Activated naive CD8-positive, alpha-beta T cell (primary cell): ENCODE measurements at regions not wholly inside any gene's neighbourhood (a gene's known extent, or its start where the extent isn't known, plus 50 kb on each side); places are given as distances from the start of the nearest gene placed in this dataset.

Experiments
- H3K27ac Mint-ChIP-seq: one replicate; pipeline ENCODE4 v1.8.0; 2021; ENCODE audit warnings: mixed read lengths
- H3K27me3 Mint-ChIP-seq: one replicate; pipeline ENCODE4 v1.8.0; 2021; ENCODE audit warnings: mixed read lengths
- H3K36me3 Mint-ChIP-seq: one replicate; pipeline ENCODE4 v1.8.0; 2021; ENCODE audit warnings: mixed read lengths
- H3K4me1 Mint-ChIP-seq: one replicate; pipeline ENCODE4 v1.8.0; 2021; ENCODE audit warnings: low read depth, mixed read lengths
- H3K4me3 Mint-ChIP-seq: one replicate; pipeline ENCODE4 v1.8.0; 2021; ENCODE audit warnings: mild to moderate bottlenecking, mixed read lengths
- H3K9me3 Mint-ChIP-seq: one replicate; pipeline ENCODE4 v1.8.0; 2021; ENCODE audit warnings: low read depth, mixed read lengths

DNA sequence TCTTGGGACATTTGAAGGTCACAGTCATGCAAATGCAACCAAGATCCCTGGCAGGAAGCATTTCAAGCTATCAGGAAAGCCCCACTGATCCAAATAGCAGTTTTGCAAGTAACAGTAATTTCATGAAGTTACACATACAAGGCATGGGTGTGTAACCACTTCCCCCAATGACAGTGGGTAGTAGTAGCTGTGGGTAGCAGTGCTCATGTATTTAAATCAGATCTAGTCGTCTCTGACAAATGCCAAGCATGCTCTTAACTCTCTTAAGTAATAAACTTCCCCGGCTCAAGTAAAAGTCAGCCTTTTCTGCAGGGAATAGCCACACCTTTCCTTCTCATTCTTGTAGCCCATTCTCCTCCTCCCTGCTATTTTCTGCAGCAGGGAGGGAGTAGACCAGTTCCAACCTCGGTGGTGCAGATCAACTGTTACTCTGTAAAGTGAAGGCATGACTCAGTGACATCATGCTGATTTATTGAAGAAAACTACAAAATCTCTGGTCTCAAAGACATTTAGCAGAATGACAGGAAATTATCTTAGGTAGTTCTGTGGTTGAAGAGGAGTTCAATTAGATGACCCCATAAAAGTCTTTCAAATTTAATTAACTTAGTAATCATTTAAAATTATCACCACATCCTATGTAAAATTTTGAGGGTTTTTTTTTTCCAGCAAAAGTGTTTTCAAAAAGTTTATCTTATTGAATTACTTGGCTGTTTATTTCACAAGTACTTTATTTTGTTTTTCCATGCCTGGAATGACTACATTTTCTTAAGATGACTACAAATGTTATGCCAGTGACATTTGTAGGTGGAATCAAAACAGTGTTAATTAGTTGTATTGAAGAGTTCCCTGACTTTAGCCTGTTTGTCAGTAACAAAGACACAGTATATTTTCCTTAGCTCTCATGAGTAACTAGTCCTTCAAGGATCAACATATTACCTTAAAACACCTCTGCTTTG lies 568.3 kb downstream of the INHBA start:
- Mint-ChIP-seq H3K27ac (no peak overlapping the region), H3K9me3 (no peaks in the 10 kb centered on the region), H3K27me3 (no peaks in the 10 kb centered on the region), H3K4me3 (no peak overlapping the region), H3K36me3 (no peaks in the 10 kb centered on the region), H3K4me1 (no peaks in the 10 kb centered on the region)

DNA sequence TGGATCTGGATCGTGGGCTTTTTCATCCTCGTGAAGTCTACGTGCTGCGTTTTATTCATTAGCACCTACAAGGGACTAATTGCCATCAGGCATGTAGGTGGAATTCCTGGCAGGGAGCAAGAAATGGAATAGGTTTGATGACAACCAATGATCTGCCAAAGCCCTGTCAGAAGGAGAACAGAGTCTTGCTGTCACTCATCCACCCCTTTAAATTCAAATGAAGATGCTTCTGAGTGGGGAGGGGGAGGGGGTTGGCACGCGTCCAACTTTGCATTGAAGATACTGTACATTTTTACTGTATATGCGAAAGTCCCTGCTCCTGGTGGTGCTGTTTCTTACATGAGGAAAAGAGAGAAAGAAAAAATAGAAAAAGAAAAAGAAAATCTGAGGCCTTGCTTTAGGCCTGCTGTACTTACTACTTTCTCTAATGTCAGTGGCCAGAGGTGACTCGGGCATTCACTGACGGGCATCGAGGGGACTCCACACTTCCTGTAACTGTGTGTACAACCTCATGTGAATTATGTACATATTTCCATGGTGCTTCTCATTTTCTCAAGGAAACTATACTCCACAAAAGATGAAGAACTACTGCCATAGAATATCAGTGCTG lies 569.1 kb downstream of the INHBA start:
- Mint-ChIP-seq H3K4me1 (no peaks in the 10 kb centered on the region), H3K9me3 (no peaks in the 10 kb centered on the region), H3K27ac (no peak overlapping the region)

DNA sequence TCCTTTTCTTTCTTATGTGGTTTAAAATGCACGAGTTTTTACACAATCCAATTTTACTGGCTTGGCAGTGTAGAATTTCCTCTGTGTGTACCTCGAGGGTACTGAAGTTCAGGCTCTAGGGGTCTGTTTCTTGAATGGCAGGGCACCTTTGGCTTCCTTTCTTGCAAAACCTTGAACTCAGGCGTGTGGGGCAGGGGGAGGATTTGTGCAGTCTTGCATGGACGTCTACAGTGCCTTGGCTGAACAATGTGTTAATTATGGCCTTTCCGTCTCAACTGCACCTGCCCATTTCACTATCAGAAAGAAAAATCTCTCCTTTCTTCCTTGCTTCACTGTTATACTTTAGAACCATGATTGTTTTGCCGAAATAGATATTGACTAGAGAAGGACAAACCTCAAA lies 570.9 kb downstream of the INHBA start:
- Mint-ChIP-seq H3K27me3 (no peaks in the 10 kb centered on the region), H3K4me1 (no peaks in the 10 kb centered on the region), H3K36me3 (no peaks in the 10 kb centered on the region), H3K9me3 (no peaks in the 10 kb centered on the region), H3K27ac (no peak overlapping the region), H3K4me3 (no peak overlapping the region)

More for the DNA sequence above, 569.1 kb downstream of the INHBA start:
- Mint-ChIP-seq H3K27me3 (no peaks in the 10 kb centered on the region), H3K36me3 (no peaks in the 10 kb centered on the region), H3K4me3 (no peak overlapping the region)

DNA sequence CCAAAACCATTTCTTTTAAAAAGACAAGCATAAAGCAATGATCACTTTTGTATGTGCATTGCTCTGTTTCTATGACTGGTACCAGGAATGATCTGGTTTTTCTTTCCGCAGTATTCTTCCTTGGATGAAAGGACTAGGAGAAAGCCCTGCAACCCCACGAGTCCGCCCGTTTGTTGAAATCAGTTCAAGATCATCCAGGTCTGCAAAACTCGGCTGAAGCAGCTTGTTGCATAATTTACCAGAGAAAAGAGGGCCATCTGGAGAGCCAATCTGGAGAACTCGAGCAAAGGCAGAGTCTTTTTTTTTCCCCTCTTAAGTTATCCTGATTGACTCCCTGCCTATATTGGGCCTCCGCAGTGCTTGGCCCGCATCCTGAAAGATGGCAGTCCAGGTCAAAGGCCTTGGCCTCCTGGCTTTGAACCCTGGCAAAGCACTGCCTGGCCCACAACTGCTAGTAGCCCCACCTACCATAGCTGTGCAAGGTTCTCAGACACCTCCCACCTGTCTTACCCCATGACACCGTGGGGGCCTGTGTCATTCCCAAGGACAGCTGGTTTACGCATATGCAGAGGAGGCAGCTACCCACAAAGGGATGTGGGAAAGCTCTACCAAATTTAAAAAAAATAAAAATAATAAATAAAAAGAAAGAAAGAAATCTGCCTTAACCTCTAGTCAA lies 572.2 kb downstream of the INHBA start:
- Mint-ChIP-seq H3K27me3 (no peaks in the 10 kb centered on the region), H3K36me3 (no peaks in the 10 kb centered on the region), H3K4me1 (no peaks in the 10 kb centered on the region), H3K27ac (no peak overlapping the region), H3K9me3 (no peaks in the 10 kb centered on the region), H3K4me3 (no peak overlapping the region)

DNA sequence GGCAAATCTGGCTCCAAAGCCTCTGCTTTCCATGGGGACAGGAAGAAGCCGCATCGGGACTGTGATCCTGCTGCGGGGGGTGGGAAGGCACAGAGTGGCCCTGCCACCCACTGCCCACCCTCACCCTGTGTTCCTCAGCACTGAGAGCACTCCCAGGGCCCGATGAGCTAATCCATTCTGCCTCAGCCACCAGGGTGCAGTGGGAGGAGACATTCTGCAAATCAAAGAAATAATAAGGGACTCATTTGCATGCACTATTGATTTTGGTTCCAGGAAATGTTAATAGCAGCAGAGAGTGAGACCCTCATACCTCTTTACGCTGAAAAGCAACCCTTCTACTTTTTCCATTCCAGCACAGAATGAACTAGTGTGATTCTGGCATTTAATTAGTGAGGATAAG lies 572.8 kb downstream of the INHBA start:
- H3K27ac Mint-ChIP-seq = no peak overlapping the region
- no peaks in the 10 kb centered on the region for H3K9me3 Mint-ChIP-seq
- H3K4me3 Mint-ChIP-seq = no peak overlapping the region
- no peaks in the 10 kb centered on the region for H3K36me3 Mint-ChIP-seq
- no peaks in the 10 kb centered on the region for H3K27me3 Mint-ChIP-seq
- H3K4me1 Mint-ChIP-seq = no peaks in the 10 kb centered on the region

DNA sequence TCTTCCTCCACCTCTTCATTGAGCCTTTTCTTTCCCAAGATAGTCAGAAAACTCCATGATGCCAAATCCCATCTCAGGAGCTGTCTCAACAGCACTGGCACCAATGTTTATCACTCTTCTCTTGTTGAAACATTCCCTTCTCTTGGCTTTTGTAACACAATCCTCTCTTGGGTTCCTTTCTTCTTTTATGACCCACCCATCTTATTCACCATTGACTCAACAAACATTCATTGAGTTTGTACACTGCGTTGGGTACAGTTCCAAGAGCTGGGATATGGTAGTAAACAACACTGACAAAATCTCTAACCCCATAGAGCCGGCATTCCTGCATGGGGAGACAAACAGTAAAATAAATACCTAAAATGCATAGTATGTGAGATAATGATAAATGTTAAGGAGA lies 577.5 kb downstream of the INHBA start:
- no peaks in the 10 kb centered on the region for H3K9me3 Mint-ChIP-seq
- no peaks in the 10 kb centered on the region for H3K27me3 Mint-ChIP-seq
- no peaks in the 10 kb centered on the region for H3K36me3 Mint-ChIP-seq
- no peak overlapping the region for H3K4me3 Mint-ChIP-seq
- no peaks in the 10 kb centered on the region for H3K4me1 Mint-ChIP-seq
- no peak overlapping the region for H3K27ac Mint-ChIP-seq

DNA sequence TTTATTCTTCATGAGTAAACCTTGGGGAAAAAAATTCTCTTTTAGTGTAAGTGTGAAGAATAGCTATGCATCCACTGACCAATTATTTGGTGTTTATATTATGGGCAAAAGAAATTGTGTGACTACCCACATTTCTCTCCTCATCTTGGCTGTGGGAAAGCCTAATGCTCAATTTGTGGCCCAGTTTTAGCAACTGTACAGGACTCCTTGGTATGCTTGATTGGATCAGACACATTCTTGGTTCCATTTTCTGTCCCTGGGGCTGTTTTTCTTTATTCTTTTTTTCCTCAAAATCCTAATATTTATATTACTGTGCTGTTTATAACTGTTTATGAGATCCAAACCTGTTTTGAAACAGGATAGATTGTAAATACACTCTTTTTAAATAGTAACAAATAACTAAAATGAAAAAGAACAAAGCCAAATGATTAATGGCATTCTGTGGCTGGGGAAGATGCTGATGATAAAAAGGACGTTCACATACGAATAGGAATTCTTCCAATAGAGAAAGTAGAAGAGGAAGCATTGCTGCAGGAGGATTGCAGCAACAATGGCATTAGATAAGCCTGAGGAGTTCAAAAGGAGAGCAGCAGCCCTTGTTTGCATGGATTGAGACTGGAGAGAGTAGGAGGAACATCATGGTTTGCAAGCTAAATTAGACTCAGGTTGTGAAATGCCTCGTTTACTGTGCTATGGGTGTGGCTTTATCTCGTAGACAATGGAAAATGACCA lies 580.5 kb downstream of the INHBA start:
- no peaks in the 10 kb centered on the region for H3K4me1 Mint-ChIP-seq
- H3K27me3 Mint-ChIP-seq = no peaks in the 10 kb centered on the region
- H3K36me3 Mint-ChIP-seq = no peaks in the 10 kb centered on the region
- H3K9me3 Mint-ChIP-seq = no peaks in the 10 kb centered on the region
- H3K27ac Mint-ChIP-seq = no peak overlapping the region
- H3K4me3 Mint-ChIP-seq = no peak overlapping the region

DNA sequence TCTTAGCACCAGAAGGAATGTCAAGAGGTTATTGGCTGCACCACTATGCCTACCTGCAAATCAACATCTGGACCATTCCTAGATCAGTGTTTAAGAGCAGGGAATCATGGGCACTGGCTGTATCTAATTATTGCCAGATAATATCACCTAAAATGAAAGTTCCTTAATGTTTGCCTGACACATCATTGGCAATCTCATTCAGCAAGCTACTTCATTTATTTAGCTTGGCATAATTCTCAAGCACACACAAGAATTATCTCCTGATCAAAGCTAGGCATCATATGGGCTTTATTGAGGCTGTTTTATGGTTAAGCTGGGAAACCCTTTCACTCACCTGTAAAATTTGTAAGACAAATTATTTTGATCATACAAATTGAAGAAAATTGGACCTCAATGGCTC lies 581.7 kb downstream of the INHBA start:
- Mint-ChIP-seq H3K4me3 (no peak overlapping the region), H3K4me1 (no peaks in the 10 kb centered on the region), H3K27ac (no peak overlapping the region), H3K36me3 (no peaks in the 10 kb centered on the region), H3K27me3 (no peaks in the 10 kb centered on the region), H3K9me3 (no peaks in the 10 kb centered on the region)

DNA sequence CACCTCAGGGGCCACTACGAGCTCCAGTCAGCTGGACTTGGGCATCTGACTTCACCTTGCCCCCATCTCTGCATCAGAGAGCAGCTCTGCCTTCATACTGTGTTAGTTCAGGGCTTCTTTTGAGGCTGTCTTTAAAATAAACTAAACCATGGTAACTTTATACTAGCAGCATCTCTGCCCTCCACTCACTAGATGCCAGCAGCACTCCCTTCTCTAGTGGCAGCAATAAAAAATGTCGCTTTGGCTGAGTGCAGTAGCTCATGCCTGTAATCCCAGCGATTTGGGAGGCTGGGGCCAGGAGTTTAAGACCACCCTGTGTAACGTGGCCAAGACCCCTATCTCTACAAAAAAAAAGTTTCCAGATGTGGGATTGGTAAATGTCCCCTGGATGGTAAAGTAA lies 584.4 kb downstream of the INHBA start:
- Mint-ChIP-seq H3K27me3 (no peaks in the 10 kb centered on the region), H3K36me3 (no peaks in the 10 kb centered on the region), H3K4me1 (no peaks in the 10 kb centered on the region), H3K27ac (no peak overlapping the region), H3K4me3 (no peak overlapping the region), H3K9me3 (no peaks in the 10 kb centered on the region)

DNA sequence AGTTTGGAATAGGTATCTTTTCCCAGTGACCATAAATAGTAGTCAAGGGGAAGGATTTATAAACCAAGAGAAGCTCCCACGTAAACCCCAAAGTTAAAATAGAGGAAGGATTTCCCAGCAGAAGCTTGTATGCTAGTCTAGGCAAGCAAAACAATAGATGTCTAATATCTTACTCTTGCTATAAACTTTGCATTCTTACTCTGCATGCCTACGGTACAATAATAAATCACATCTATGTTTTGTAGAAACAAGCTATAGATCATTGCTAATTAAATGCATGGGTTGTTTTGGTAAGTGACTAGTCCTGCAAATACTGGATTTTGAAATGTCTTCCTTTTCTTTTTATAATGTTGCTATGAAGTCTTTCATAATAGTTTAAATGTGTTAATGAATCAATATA lies 585.5 kb downstream of the INHBA start:
- Mint-ChIP-seq H3K36me3 (no peaks in the 10 kb centered on the region), H3K9me3 (no peaks in the 10 kb centered on the region), H3K4me3 (no peak overlapping the region), H3K4me1 (no peaks in the 10 kb centered on the region), H3K27ac (no peak overlapping the region), H3K27me3 (no peaks in the 10 kb centered on the region)

DNA sequence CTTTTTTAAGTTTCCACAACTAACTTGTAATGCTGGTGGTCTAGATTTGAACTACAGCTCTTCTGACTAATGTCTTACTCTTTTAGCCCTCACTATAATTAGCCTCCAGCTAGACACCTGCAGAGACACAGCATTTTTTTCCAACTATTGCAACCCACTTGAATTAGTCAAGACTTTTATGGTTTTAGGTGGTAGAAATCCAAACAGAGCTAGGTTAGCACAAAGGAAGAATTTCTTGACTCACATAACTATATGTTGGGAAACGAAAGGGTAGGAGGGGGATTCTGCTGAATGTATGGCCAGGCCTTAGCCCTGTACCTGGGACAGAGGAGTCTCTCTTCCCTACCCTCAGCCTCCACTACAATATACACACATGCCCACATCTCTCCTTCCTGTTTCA lies 586.1 kb downstream of the INHBA start:
- H3K9me3 Mint-ChIP-seq = no peaks in the 10 kb centered on the region
- no peaks in the 10 kb centered on the region for H3K4me1 Mint-ChIP-seq
- no peaks in the 10 kb centered on the region for H3K36me3 Mint-ChIP-seq
- H3K27me3 Mint-ChIP-seq = no peaks in the 10 kb centered on the region
- no peak overlapping the region for H3K27ac Mint-ChIP-seq
- H3K4me3 Mint-ChIP-seq = no peak overlapping the region

DNA sequence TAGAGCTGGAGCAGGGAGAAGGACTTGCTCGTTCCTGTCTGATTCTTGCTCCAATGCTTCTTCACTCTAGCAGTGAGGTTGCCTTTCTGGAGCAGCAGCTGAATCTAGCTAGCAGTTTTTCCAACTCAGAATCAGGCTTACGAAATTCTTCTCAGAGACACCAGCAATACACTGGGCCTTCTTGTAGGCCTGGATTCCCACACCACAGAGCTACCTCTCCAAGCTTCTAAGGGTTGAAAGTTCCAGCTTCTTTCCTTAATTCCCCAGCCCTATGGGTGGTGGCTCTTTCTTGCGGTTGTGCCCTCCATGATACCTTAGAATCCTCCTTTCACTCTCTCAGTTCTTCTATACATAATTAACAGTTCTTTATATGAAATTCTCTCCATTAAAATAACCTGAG lies 586.6 kb downstream of the INHBA start:
- Mint-ChIP-seq H3K9me3 (no peaks in the 10 kb centered on the region), H3K36me3 (no peaks in the 10 kb centered on the region), H3K27me3 (no peaks in the 10 kb centered on the region), H3K4me1 (no peaks in the 10 kb centered on the region), H3K4me3 (no peak overlapping the region), H3K27ac (no peak overlapping the region)

DNA sequence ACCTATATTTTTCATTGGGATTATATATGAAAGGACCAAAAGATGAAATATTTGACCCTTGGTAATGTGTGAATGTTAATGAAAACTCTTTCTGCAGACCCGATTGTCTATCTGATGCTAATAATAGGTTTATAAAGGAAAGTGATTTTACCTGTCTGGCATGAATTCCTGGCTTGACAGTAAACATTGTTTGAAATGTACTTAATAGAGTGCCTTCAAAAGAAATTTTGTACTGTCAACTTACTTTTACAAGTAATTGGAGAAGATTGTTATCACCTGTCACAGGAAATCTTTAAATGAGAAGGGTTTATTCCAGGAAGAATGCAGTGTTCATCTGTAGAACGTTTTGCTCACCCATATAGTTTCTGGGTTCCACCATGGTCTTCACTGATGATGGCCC lies 588.2 kb downstream of the INHBA start:
- Mint-ChIP-seq H3K9me3 (peaks cover 4% of the 10 kb centered on the region), H3K36me3 (no peaks in the 10 kb centered on the region), H3K27me3 (no peaks in the 10 kb centered on the region), H3K4me1 (no peaks in the 10 kb centered on the region), H3K27ac (no peak overlapping the region), H3K4me3 (no peak overlapping the region)

DNA sequence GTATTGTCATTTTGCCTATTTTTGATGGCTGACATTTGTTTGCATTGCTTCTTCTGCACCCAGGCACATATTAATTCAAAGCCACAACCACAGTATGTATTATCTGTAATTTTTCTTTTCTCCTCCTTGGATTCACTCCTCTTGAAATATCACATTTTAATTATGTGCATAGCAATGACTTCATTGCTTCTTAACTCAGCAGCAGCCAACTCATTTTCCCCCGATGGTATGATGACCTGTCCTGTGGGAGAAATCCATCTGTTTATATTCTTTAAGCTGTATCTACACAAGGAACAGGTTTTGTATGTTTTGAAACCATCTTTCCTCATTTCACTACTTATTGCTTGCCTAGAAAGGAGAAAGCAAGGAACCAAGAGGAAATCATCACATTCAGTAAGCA lies 588.8 kb downstream of the INHBA start:
- Mint-ChIP-seq H3K4me3 (no peak overlapping the region), H3K9me3 (peaks cover 4% of the 10 kb centered on the region), H3K27me3 (no peaks in the 10 kb centered on the region), H3K4me1 (no peaks in the 10 kb centered on the region), H3K27ac (no peak overlapping the region), H3K36me3 (no peaks in the 10 kb centered on the region)

DNA sequence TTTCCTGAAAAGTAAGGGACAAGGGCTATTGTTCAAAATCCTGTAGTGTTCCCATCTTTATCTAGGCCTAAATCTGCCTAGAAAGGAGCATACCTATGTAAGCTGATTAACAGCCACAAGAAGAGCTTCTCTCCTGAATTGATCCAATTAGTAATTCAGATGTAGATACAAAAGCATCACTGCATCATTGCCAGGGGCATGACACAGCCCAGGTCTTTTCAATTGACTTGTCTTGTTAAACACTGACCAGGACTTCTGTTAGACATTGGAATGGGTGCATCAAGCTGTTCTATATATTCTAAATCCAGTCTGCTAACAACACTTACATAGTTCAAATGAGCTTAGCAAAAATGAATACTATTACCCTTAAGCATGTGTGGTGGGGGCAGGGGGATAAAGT lies 589.2 kb downstream of the INHBA start:
- no peaks in the 10 kb centered on the region for H3K27me3 Mint-ChIP-seq
- H3K9me3 Mint-ChIP-seq = peaks cover 4% of the 10 kb centered on the region
- no peaks in the 10 kb centered on the region for H3K36me3 Mint-ChIP-seq
- no peaks in the 10 kb centered on the region for H3K4me1 Mint-ChIP-seq
- no peak overlapping the region for H3K4me3 Mint-ChIP-seq
- no peak overlapping the region for H3K27ac Mint-ChIP-seq
